ENCODE measurements at regions not wholly inside any gene's neighbourhood (a gene's known extent, or its start where the extent isn't known, plus 50 kb on each side); places are given as distances from the start of the nearest gene placed in this dataset.
"Not testable (repeated sequence)": the region's sequence is repeated elsewhere in the genome, so short reads cannot be mapped to it uniquely, and the experiment has no call there.

DNA sequence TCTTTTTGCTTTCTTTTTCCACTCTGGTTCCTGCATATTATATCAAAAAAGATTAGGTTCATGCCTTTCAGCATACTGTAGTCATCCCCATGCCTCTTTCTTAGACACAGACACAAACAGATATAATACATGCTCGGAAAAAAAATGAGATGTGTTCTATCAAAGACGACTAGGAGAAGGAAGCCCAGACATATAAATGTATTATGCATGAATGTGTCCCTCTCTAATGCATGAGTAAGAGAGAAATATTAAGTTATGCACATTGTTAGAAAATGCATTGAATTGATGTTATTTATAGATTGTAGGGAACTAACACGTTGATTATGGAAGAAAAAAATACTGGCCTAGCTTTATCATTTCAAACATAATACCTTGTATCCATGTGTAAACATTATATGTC is 252.4 kb upstream of the BCHE start:
- no peak for DNase-seq

DNA sequence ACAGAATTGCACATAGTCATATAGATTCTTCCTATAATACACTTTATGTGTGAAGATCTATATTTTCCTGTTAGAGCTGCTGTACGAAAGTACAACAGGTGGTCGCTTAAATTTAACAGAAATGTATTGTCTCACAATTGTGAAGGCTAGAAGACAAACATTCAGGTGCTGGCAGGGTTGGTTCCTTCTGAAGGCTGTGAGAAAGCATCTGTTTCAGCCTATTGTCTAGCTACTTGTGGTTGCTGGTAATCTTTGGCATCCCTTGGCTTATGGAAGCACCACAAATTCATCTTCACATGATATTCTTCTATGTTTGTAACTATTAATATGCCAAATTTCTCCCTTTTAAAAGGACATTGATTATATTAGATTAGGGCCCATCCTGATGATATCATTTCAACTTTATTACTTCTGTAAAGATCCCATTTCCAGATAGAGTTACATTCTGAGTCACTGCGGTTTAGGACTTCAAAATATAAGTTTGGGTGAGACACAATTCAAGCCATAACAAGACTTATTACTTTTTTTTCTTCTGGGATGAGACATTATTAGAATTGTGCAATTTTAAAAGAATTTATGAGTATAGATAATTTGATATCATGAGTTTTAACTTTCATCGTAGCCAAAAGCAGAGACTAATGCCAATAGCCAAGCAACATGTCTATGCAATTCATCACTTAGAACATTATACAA is 248.1 kb upstream of the BCHE start:
- DNase-seq = no peak

GRCh38 chr3:166080096-166080495 is 242.9 kb upstream of the BCHE start:
- no peak for DNase-seq

- DNase-seq = no peak
Measured at GRCh38 chr3:166071831-166072230, 234.6 kb upstream of the BCHE start.

DNA sequence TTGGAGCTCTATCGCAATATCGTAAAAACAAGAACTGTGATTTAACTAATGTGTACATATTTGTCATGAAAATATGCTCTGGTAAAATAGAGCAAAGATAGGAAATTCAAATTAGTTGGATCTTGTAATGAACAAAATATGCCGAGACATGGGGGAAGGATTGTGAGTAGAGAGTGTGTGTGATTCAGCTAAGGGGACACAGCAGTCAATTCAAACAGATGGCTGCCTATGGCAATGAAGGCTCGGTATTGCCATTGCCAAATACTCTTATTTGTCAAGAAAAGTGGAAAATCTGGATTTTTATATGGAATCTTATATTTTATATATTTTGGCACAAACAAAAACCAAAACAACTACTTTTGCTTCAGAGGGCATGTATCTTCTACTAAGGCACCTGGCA is 227.3 kb upstream of the BCHE start:
- DNase-seq = no peak

DNA sequence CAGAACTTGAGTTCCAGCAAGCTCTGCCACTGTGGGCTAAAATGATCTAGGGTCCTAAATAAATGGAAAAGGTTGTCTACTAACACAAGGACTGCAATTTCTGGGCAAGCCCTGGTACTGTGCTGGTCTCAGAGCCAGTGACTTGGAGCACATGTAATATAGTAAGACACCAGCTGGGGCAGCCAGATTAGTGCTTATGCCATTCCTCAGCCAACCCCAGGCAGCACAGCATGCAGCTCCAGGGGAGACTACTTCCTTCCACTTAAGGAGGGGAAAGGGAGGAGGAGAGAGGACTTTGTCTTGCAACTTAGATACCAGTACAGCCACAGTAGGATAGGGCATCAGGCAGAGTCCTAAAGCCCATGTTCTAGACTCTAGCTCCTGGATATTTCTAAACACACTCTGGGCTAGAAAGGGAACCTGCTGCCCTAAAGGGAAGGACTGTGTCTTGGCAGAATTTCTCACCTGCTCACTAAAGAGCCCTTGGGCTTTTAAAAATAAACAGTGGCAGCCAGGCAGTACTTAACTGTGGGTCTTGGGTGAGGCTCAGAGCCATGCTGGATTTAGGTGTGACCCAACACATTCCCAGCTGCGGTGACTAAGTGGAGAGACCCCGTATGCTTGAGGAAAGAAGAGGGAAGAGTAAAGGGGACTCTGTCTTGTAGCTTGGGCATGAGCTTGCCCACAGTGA is 223.7 kb upstream of the BCHE start:
- no peak for DNase-seq

DNA sequence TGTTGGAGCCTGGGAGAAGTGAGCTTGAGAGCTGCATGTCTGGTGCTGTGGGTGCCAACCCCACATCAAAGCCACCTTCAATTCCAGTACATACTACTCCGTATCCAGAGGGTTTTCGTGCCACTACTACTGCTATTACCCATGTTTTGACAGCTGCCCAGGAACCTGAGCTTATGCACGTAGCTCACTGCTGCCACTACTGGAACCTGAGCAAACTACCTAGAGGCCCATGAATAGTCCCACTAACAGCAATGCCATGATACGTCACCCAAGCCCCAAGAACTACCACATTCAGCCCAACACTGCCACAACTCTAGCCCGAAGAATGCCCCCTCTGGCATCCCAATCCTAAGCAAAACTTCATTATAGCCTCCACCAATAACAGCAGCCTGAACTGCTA is 215.2 kb upstream of the BCHE start:
- DNase-seq = no peak

GRCh38 chr3:166029507-166029906 is 192.3 kb upstream of the BCHE start:
- DNase-seq = no peak

- no peak for DNase-seq
Measured at GRCh38 chr3:166013073-166013679, 176.0 kb upstream of the BCHE start.

DNA sequence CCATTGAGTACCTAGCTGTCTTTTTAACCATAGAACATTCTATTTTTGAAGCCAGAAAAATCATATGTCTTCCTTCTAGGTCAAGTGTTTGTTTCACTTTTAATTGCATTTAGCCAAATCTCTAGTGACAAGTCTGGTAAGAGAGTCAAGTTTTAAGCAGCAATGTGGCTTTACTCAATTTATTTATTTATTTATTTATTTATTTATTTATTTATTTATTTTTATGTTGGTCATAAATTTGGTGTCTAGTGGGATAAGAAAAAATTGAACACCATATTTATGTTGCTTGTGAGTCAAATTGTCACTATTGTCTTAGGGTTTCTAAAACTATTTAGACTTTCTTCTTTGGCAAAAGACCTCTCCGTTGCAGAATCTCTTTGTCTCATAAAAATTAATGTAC is 174.5 kb upstream of the BCHE start:
- no peak for DNase-seq

DNA sequence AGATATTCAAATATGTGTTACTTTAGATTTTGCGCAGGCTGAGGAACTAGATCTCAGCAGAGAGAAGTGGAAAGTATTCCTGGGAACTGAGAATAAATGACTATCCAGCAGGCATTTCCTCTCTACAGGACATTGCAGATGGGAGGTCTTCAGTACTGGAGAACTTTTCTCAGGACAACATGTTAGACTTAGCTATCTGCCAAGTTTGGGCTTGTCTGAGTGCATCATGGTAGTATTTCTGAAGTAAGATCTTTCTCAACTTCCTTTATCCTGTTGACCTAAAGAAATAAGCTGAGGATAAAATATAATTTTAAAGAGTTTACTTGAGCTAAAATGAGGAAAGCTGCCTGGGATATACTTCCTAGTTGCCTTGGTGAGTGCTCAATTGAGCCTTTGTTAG is 167.9 kb upstream of the BCHE start:
- no peak for DNase-seq

DNA sequence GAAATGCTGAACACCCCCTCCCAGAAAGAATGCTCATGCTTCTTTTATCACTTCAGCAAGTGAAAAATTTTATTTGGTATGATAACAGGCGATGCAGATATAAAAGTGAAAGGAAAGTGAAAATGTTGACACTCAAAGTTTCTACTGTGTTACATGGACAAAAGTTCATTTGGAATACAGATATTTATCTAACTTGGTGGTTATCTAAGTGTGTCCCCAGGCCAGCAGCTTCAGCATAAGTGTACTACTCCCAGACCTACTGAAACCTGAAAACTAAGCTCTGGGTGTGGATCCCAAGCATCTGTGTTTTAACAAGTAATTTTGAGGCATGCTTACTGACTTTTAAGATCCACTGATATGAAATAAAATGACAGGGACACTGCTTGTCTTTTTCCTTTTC is 157.1 kb upstream of the BCHE start:
- no peak for DNase-seq

- DNase-seq = no peak
Measured at GRCh38 chr3:165984589-165984988, 147.4 kb upstream of the BCHE start.

- DNase-seq = no peak
Measured at GRCh38 chr3:165983284-165983683, 146.1 kb upstream of the BCHE start.

- DNase-seq = no peak
Measured at GRCh38 chr3:165981318-165981717, 144.1 kb upstream of the BCHE start.

GRCh38 chr3:165960825-165961224 is 123.6 kb upstream of the BCHE start:
- not testable (repeated sequence) for DNase-seq

DNA sequence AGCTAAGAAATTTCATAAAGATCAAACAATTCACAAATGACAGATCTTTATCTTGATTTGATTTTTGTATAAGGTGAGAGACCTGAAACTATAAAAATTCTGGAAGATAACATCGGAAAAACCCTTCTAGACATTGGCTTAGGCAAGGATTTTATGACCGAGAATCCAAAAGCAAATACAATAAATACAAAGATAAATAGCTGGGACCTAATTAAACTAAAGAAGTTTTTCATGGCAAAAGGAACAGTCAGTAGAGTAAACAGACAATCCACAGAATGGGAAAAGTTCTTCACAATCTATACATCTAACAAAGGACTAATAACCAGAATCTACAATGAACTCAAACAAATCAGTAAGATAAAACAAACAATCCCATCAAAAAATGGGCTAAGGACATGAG is 116.9 kb upstream of the BCHE start:
- no peak for DNase-seq

GRCh38 chr3:165946360-165946759 is 109.1 kb upstream of the BCHE start:
- no peak for DNase-seq

DNA sequence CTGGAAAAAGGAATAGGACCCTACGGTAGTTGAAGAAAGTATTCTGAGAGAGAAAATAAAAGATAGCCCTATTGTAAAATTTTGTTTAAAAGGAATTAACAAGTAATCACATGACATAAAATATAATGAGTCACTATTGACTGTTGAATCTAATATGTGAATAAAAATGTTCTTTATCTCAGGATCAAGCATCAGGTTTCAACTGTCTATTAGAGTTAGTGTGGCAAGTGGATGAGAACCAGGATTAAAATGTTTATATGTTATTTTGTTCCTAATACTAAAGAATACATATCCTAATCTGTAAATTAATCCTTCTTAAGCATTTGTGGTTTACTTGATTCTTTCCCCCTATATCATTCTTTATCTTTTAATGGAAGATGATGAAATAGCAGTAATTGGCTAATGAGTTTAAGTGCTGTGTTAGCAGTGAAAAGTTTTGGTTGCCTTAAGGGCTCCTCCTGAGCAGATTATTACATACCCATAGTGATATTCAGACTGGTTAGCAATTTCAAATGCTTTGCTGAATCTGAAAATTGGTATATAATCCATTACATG is 101.8 kb upstream of the BCHE start:
- DNase-seq = no peak

GRCh38 chr3:165936081-165936480 is 98.9 kb upstream of the BCHE start:
- DNase-seq = not testable (repeated sequence)

DNA sequence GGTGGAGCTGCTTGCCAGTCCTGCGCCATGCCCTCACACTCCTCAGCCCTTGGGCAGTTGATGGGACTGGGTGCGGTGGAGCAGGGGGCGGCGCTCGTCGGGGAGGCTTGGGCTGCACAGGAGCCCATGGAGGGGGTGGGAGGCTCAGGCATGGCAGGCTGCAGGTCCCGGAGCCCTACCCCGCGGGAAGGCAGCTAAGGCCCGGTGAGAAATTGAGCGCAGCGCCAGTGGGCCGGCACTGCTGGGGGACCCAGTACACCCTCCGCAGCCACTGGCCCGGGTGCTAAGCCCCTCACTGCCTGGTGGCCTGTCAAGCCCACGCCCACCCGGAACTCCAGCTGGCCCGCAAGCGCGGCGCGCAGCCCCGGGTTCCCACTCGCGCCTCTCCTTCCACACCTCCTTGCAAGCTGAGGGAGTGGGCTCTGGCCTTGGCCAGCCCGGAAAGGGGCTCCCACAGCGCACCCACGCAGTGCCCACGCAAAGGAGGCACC is 87.1 kb upstream of the BCHE start:
- DNase-seq = not testable (repeated sequence)

- DNase-seq = no peak
Measured at GRCh38 chr3:165920984-165921383, 83.8 kb upstream of the BCHE start.

Data from anterior cingulate cortex (tissue), 58 donors.